ENCODE measurements at regions not wholly inside any gene's neighbourhood (a gene's known extent, or its start where the extent isn't known, plus 50 kb on each side); places are given as distances from the start of the nearest gene placed in this dataset.

- Mint-ChIP-seq H3K27ac (no peak overlapping the region), H3K36me3 (ENCODE audit: insufficient read depth) (peaks cover 1% of the 10 kb centered on the region), H3K9me3 (ENCODE audit: low read depth) (peaks cover 6% of the 10 kb centered on the region), H3K4me1 (ENCODE audit: low read depth) (peaks cover 9% of the 10 kb centered on the region), H3K27me3 (peaks cover 19% of the 10 kb centered on the region), H3K4me3 (ENCODE audit: low read depth) (no peak overlapping the region)
- TF ChIP-seq, protein P1, sequence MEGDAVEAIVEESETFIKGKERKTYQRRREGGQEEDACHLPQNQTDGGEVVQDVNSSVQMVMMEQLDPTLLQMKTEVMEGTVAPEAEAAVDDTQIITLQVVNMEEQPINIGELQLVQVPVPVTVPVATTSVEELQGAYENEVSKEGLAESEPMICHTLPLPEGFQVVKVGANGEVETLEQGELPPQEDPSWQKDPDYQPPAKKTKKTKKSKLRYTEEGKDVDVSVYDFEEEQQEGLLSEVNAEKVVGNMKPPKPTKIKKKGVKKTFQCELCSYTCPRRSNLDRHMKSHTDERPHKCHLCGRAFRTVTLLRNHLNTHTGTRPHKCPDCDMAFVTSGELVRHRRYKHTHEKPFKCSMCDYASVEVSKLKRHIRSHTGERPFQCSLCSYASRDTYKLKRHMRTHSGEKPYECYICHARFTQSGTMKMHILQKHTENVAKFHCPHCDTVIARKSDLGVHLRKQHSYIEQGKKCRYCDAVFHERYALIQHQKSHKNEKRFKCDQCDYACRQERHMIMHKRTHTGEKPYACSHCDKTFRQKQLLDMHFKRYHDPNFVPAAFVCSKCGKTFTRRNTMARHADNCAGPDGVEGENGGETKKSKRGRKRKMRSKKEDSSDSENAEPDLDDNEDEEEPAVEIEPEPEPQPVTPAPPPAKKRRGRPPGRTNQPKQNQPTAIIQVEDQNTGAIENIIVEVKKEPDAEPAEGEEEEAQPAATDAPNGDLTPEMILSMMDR (IDR thresholded peaks at IDR 0.05; ENCODE audit: unreplicated experiment): no peak
- no peak for DNase-seq (ENCODE audit: low spot score, unreplicated experiment)
Measured at GRCh38 chr5:175116466-175117048, 327.4 kb downstream of the DRD1 start.

GRCh38 chr5:175115831-175116230, 328.2 kb downstream of the DRD1 start:
- Mint-ChIP-seq H3K27ac (no peak overlapping the region), H3K4me1 (ENCODE audit: low read depth) (peaks cover 11% of the 10 kb centered on the region), H3K9me3 (ENCODE audit: low read depth) (peaks cover 5% of the 10 kb centered on the region), H3K4me3 (ENCODE audit: low read depth) (no peak overlapping the region), H3K36me3 (ENCODE audit: insufficient read depth) (peaks cover 1% of the 10 kb centered on the region), H3K27me3 (peaks cover 19% of the 10 kb centered on the region)
- TF ChIP-seq, protein P1 (IDR thresholded peaks at IDR 0.05; ENCODE audit: unreplicated experiment): no peak
- DNase-seq (ENCODE audit: low spot score, unreplicated experiment): no peak

- H3K4me1 Mint-ChIP-seq (ENCODE audit: low read depth): peaks cover 11% of the 10 kb centered on the region
- no peak overlapping the region for H3K27ac Mint-ChIP-seq
- peaks cover 19% of the 10 kb centered on the region for H3K27me3 Mint-ChIP-seq
- H3K36me3 Mint-ChIP-seq (ENCODE audit: insufficient read depth): no peaks in the 10 kb centered on the region
- DNase-seq (ENCODE audit: low spot score, unreplicated experiment): no peak
- TF ChIP-seq, protein P1 (IDR thresholded peaks at IDR 0.05; ENCODE audit: unreplicated experiment): no peak
- H3K9me3 Mint-ChIP-seq (ENCODE audit: low read depth): peaks cover 7% of the 10 kb centered on the region
- H3K4me3 Mint-ChIP-seq (ENCODE audit: low read depth): no peak overlapping the region
Measured at GRCh38 chr5:175113947-175114346, 330.0 kb downstream of the DRD1 start.

GRCh38 chr5:175109058-175109755, 334.8 kb downstream of the DRD1 start:
- TF ChIP-seq, protein P1 (IDR thresholded peaks at IDR 0.05; ENCODE audit: unreplicated experiment): no peak
- H3K36me3 Mint-ChIP-seq (ENCODE audit: insufficient read depth): no peaks in the 10 kb centered on the region
- no peaks in the 10 kb centered on the region for H3K27me3 Mint-ChIP-seq
- no peak overlapping the region for H3K27ac Mint-ChIP-seq
- H3K4me1 Mint-ChIP-seq (ENCODE audit: low read depth): peaks cover 14% of the 10 kb centered on the region
- no peak overlapping the region for H3K4me3 Mint-ChIP-seq (ENCODE audit: low read depth)
- DNase-seq (ENCODE audit: low spot score, unreplicated experiment): no peak
- peaks cover 8% of the 10 kb centered on the region for H3K9me3 Mint-ChIP-seq (ENCODE audit: low read depth)

DNA sequence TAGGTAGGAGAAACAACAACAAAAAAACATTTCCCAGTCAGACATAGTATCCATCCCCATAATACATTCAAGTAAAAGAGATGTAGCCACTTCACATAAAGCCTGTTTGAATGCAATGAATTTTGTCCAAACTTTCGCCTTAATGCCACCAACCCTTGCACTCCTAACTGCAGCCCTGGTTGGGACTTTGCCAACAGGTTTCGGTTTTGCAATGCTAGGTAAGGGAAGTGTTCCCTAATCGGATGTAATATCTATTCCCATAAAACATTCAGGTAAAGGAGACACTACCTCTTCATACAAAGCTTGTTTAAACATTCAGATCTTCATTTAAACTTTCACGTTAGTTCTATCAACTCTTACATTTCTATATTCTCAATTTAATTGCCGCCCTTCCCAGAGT, 336.1 kb downstream of the DRD1 start:
- no peaks in the 10 kb centered on the region for H3K27me3 Mint-ChIP-seq
- no peak overlapping the region for H3K27ac Mint-ChIP-seq
- no peak for DNase-seq (ENCODE audit: low spot score, unreplicated experiment)
- peaks cover 19% of the 10 kb centered on the region for H3K4me1 Mint-ChIP-seq (ENCODE audit: low read depth)
- no peaks in the 10 kb centered on the region for H3K36me3 Mint-ChIP-seq (ENCODE audit: insufficient read depth)
- H3K9me3 Mint-ChIP-seq (ENCODE audit: low read depth): peaks cover 8% of the 10 kb centered on the region
- H3K4me3 Mint-ChIP-seq (ENCODE audit: low read depth): no peak overlapping the region
- TF ChIP-seq, protein P1 (IDR thresholded peaks at IDR 0.05; ENCODE audit: unreplicated experiment): no peak
